ENCODE measurements at regions not wholly inside any gene's neighbourhood (a gene's known extent, or its start where the extent isn't known, plus 50 kb on each side); places are given as distances from the start of the nearest gene placed in this dataset.

- no peak overlapping the region for H3K4me3 ChIP-seq (ENCODE audit: low read depth, low read length)
- TF ChIP-seq CTCF (conservative IDR thresholded peaks at IDR 0.05; ENCODE audit: low read depth, low read length), result no peak
- DNase-seq (ENCODE audit: low read depth), result no peak
Observed at GRCh38 chr16:63938661-63939060, 1183.2 kb downstream of the CDH11 start.

- H3K4me3 ChIP-seq (ENCODE audit: low read depth, low read length), result no peak overlapping the region
Observed at GRCh38 chr16:63933841-63934240, 1188.0 kb downstream of the CDH11 start.

GRCh38 chr16:63928421-63928820 is 1193.4 kb downstream of the CDH11 start:
- H3K4me3 ChIP-seq (ENCODE audit: low read depth, low read length), result no peak overlapping the region
- no peak for DNase-seq (ENCODE audit: low read depth)
- no peak for TF ChIP-seq CTCF (conservative IDR thresholded peaks at IDR 0.05; ENCODE audit: low read depth, low read length)

More at GRCh38 chr16:63933841-63934240, 1188.0 kb downstream of the CDH11 start:
- no peak for DNase-seq (ENCODE audit: low read depth)
- no peak for TF ChIP-seq CTCF (conservative IDR thresholded peaks at IDR 0.05; ENCODE audit: low read depth, low read length)

- TF ChIP-seq CTCF (conservative IDR thresholded peaks at IDR 0.05; ENCODE audit: low read depth, low read length), result no peak
- DNase-seq (ENCODE audit: low read depth), result no peak
- no peak overlapping the region for H3K4me3 ChIP-seq (ENCODE audit: low read depth, low read length)
Observed at GRCh38 chr16:63925221-63925620, 1196.6 kb downstream of the CDH11 start.

- no peak overlapping the region for H3K4me3 ChIP-seq (ENCODE audit: low read depth, low read length)
- no peak for TF ChIP-seq CTCF (conservative IDR thresholded peaks at IDR 0.05; ENCODE audit: low read depth, low read length)
- DNase-seq (ENCODE audit: low read depth), result no peak
Observed at GRCh38 chr16:63922560-63922959, 1199.3 kb downstream of the CDH11 start.

- no peak for DNase-seq (ENCODE audit: low read depth)
- H3K4me3 ChIP-seq (ENCODE audit: low read depth, low read length), result no peak overlapping the region
- no peak for TF ChIP-seq CTCF (conservative IDR thresholded peaks at IDR 0.05; ENCODE audit: low read depth, low read length)
Observed at GRCh38 chr16:63921737-63922295, 1200.0 kb downstream of the CDH11 start.

GRCh38 chr16:63913290-63913689 is 1208.6 kb downstream of the CDH11 start:
- no peak for DNase-seq (ENCODE audit: low read depth)
- no peak overlapping the region for H3K4me3 ChIP-seq (ENCODE audit: low read depth, low read length)

More at GRCh38 chr16:63913290-63913689, 1208.6 kb downstream of the CDH11 start:
- TF ChIP-seq CTCF (conservative IDR thresholded peaks at IDR 0.05; ENCODE audit: low read depth, low read length), result no peak
